UCSD-AML1 (cell line): ENCODE measurements at regions not wholly inside any gene's neighbourhood (a gene's known extent, or its start where the extent isn't known, plus 50 kb on each side); places are given as distances from the start of the nearest gene placed in this dataset.

ENCODE experiments used
- DNase-seq: peaks from one replicate; lab custom pipeline; 2025; ENCODE audit not compliant: unreplicated experiment; lab: John Stamatoyannopoulos, UW

DNA sequence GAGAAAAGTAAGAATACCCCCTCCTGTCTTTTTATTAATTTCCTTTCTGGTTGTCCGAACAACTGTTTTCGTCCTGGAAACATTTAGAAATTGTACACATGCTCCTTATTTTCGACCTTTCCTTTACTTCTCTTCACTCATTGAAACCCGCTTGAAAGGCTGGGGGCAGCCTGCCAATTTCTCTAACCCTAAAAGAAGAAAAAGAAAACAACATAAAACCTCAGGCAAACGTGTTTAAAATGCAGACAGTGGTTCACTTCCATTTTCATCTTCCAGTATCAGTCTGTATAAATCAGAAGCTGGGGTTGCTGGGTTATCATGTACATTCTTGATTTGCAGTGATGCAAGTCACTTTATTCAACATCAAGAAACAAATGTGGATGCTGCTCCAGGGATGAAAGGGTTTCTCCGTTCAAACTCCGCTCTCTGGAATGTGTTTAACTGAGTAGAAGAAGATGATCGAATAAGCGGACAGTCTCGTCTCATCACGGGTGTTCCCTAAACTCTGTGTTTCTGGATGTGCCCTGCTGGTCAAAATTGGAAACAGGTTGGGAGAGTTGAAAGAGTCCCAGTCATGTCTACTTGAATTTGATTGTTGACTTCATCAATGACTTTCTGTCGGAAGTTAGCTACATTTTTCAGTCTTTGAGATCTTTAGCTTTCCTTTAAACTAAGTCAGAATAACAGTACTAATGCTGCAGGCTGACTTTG lies 1042.2 kb downstream of the BCL11B start:
- DNase-seq, result no peak

DNA sequence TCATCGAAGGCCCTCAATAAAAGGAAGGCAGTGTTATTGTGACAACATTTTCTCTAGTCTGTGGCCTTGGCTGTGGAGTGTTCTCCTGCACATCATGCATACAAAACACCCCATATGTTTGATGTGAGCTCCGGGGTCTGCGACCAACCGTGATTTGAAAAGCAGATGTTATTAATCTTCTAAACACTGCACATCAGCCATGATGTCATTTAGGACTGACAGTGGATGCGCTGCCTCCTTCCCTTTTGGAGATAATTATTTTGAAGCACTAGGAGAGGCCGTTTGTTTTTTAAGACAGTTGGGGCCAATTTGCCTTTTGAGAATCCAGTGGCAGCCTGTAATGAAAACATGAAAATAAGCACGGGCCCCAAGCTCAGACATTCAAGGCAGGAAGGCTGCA lies 1041.6 kb downstream of the BCL11B start:
- DNase-seq, result no peak

DNA sequence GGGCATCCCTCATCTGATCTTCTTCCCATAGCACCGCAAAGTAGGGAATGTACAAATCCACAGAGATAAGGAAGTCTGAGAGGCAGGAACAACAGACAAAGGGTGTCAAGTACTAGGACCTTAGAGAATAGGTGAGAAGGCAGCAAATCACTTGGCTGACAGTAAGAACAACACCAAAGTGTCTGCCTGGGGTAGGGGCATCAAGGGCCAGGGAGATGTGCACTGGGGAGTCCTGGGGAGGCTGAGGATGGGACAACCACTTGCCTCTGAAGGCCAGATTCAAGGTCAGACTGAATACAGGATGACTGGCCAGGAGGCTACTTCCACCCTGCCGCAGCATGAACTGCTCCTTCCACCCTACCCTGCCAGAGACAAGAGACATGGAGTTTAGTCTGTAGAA lies 1040.8 kb downstream of the BCL11B start:
- no peak for DNase-seq

- no peak for DNase-seq
Observed at GRCh38 chr14:98233656-98234055, 1038.3 kb downstream of the BCL11B start.

DNA sequence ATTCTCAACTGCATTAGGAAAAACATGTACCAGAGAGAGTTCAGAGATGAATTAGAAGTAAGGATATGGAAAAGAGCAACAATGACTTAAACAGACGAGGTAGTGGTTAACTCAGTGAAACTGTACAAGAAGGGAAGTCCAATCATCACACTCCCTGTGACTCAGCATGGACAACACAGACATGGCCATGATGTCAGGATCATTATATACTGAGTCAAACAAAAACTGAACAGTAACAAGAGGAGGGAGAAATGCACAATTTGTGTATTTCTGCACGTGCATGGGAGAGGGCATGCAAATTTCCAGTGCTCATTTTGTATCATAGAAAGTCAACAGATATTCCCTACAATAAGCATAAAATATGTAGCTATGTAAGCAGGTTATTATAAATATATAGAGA lies 1037.8 kb downstream of the BCL11B start:
- DNase-seq, result no peak

GRCh38 chr14:98236314-98236713 lies 1035.7 kb downstream of the BCL11B start:
- no peak for DNase-seq

- DNase-seq, result no peak
Observed at GRCh38 chr14:98237939-98238338, 1034.1 kb downstream of the BCL11B start.

- DNase-seq, result no peak
Observed at GRCh38 chr14:98240376-98240775, 1031.6 kb downstream of the BCL11B start.

GRCh38 chr14:98242903-98243302 lies 1029.1 kb downstream of the BCL11B start:
- DNase-seq, result no peak

DNA sequence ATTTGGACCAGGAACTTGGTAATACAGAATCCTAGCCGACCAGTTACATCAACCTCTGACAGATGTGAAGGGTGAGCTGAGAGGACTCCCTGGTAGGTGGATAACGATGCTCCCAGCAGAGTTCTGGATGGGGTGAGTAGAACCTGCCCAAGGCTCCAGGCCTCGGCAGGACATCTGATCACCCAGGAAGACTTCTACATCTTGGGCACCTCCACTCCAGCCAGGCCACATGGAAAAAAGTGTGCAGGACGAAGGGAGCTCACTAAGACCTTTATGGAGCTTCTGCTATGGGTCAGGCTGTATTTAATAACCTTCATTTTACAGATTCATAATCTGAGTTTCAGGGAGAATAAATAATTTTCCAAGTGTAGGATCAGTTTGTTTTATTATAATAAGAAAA lies 1028.7 kb downstream of the BCL11B start:
- DNase-seq, result no peak

- DNase-seq, result no peak
Observed at GRCh38 chr14:98244162-98244948, 1027.6 kb downstream of the BCL11B start.

- DNase-seq, result no peak
Observed at GRCh38 chr14:98244966-98245569, 1026.9 kb downstream of the BCL11B start.

GRCh38 chr14:98249057-98249456 lies 1022.9 kb downstream of the BCL11B start:
- no peak for DNase-seq

GRCh38 chr14:98249476-98249875 lies 1022.5 kb downstream of the BCL11B start:
- no peak for DNase-seq

GRCh38 chr14:98252820-98253219 lies 1019.2 kb downstream of the BCL11B start:
- no peak for DNase-seq

DNA sequence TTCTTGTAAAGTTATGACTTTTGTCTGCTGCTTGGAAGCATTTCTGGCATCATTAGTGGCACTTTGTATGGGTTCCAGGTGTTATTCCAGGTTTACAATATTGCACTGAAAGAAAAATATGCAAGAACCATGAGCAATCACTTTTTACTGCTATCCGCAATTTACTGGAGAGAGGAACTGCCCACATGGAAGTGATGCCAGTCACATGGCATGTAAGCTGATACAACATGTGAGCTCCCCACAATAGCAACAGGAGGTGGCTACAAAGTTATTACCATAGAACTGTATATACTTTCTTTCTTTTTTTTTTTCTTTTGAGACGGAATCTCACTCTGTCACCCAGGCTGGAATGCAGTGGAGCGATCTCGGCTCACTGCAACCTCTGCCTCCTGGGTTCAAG lies 1012.1 kb downstream of the BCL11B start:
- DNase-seq, result no peak

GRCh38 chr14:98262566-98262965 lies 1009.4 kb downstream of the BCL11B start:
- DNase-seq, result no peak

DNA sequence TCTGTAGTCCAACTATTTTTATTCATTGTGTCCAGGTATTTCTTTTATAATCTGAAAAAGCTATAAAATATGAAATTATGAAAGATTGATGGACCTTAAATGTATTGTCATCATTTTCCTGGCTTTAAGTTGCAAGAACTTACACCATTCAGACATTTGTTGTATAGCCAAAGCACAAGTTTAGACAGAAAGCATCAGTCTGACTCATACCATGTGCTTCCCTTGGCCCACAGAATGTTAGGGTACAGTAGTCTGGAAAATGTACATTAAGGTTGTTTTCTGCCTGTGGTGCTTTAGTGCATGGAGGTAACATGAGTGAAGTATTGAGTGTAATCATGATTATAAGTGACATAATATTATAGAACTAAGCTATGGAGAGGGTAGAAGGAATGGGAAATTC lies 1002.5 kb downstream of the BCL11B start:
- no peak for DNase-seq

- no peak for DNase-seq
Observed at GRCh38 chr14:98270201-98270600, 1001.8 kb downstream of the BCL11B start.

GRCh38 chr14:98274596-98274995 lies 997.4 kb downstream of the BCL11B start:
- no peak for DNase-seq

- no peak for DNase-seq
Observed at GRCh38 chr14:98278800-98279199, 993.2 kb downstream of the BCL11B start.

- DNase-seq, result no peak
Observed at GRCh38 chr14:98280436-98280835, 991.6 kb downstream of the BCL11B start.
